HG03108 (cell line): ENCODE measurements at regions not wholly inside any gene's neighbourhood (a gene's known extent, or its start where the extent isn't known, plus 50 kb on each side); places are given as distances from the start of the nearest gene placed in this dataset.
"Not testable (repeated sequence)": the region's sequence is repeated elsewhere in the genome, so short reads cannot be mapped to it uniquely, and the experiment has no call there.

Experiments used
- ATAC-seq: cut with Tn5 transposase; IDR thresholded peaks from one replicate; pipeline ENCODE4 v1.9.1; 2021; ENCODE audit warnings: moderate library complexity; ENCODE audit not compliant: unreplicated experiment

DNA sequence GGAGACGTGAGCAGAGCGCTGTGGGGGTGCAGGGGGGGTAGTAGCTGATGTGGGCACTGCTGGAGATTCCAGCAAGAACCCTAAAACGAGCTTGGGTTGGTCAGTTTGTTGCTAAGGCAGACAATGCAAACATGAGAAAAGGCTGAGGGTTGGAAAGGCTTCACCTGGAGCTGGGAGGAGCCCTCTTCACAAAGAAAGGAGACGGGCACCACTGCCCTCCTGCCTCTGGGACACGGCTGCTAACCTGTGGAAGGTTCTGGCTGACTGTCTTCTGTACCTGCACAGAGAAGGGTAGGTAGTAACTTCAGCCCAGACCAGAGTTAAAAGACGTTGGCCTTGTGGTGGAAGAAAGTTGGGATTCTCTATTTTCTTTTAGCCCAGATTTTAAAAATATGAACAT is 108.7 kb downstream of the SUCLA2 start:
- no peak for ATAC-seq

DNA sequence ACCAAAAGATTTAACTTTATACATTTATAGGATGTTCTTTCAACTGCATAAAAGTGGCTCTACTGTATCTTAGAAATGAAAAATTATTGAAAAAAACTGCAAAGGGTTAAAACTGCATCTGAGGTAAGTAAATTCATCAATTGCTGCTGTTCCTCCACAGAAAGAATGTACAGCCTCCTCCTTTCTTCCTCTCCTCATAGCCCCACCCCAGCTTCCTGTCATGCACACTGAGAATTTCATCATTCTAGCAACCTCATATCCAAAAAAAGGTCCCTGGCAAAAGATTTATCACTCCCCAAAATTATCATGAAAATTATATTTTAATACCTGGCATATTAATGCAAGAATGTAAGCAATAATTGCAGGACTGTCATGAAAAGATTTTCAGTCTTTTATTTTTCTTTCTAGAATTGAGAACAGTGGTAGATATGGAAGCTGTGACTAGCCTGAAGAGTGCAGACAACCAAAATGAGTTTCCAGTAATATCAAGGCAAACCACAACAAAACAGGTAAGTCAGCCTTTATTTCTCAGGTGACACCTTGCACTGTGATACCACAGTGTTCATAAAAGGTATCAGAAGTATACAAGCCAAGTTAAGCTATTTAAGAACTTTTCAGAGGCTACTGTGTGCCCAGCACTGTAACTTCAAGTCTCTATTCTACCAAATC is 110.8 kb downstream of the SUCLA2 start:
- no peak for ATAC-seq

DNA sequence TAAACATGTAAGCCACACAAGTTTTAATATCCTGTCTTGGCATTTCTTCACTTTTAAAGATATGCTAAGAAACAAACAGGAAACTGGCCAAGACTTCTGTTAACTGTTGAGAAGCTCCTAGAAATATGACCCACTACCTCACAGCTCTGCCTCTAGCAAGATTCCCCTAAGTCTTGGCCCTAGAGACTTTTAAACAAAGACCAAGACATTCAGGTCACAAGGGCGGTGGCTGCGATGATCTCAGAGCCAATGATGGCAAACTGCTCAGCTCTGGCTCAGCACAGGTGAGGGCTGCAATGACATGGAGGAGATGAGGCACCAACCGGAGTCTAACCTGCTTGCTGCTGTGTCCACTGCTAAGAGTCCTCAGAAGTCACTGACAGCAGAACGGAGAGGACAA is 114.8 kb downstream of the SUCLA2 start:
- no peak for ATAC-seq

DNA sequence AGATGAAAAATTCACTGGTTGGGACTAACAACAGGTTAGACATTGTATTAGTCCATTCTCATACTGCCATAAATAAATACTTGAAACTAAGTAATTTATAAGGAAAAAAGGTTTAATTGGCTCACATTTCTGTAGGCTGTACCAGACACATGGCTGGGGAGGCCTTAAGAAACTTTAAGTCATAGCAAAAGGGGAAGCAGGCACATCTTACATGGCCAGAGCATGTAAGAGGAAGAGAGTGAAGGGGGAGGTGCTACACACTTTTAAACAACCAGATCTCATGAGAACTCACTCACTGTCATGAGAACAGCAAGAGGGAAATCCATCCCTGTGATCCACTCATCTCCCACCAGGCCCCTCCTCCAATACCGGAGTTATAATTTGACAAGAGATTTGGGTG is 125.9 kb downstream of the SUCLA2 start:
- ATAC-seq, result no peak

DNA sequence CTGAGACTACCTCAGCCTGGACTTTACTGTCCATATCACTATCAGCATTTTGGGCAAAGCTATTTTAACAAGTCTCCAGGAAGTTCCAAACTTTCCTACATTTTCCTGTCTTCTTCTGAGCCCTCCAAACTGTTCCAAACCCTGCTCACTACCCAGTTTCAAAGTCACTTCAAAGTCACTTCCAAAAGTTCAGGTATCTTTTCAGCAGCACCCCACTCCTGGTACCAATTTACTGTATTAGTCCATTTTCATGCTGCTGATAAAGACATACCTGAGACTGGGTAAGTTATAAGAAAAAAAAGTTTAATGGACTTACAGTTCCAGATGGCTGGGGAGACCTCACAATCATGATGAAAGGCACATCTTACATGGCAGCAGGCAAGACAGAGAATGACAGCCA is 127.1 kb downstream of the SUCLA2 start:
- not testable (repeated sequence) for ATAC-seq

- ATAC-seq, result not testable (repeated sequence)
Measured at GRCh38 chr13:47873319-47873718, 127.8 kb downstream of the SUCLA2 start.

DNA sequence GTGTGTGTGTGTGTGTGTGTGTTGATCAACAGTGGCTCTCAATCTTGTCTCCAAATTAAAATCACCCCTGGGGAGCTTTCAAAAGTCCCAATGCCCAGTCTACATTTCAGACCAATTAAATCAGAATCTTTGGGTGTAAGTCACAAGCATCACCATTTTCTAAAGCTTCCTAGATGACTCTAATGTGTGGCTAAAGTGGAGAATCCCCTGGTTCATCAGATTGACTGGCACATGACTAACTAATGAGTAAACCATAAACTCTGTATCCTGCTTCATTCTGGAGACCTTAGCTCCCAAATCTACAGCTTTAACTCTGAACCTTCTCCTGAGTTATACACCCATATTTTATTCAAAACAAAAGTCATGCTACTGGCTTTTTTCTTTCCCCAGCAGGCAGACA is 131.3 kb downstream of the SUCLA2 start:
- ATAC-seq, result no peak

DNA sequence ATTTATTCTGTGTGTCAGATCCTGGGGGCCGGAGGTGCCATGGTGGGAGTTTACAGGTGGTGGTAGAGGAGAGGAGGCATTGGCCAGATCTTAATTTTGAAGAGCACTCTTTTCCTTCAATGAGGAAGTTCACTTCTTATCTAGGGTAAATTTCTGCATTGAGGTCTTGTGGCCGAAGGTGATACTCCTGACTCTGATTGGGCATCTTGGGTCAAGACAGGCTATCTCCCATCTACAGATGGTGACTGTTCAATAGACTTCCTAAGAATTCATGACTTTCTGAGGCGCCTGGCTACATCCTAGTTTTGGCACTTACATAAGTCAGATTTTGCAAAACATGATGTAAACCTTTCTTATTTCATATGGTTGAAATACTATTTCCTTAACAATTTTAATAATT is 135.2 kb downstream of the SUCLA2 start:
- ATAC-seq, result no peak

DNA sequence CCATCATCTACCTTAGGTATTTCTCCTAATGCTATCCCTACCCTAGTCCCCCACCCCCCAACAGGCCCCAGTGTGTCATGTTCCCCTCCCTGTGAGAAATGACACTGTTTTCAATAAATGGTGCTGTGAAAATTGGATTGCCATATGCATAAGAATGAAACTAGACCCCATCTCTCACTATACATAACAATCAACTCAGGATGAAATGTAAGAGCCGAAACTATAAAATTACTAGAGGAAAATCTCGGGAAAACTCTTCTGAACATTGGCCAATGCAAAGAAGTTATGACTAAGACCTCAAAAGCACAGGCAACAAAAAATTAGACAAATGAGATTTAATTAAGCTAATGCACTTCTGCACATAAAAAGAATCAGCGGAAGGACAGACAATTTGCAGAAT is 138.2 kb downstream of the SUCLA2 start:
- ATAC-seq, result no peak

DNA sequence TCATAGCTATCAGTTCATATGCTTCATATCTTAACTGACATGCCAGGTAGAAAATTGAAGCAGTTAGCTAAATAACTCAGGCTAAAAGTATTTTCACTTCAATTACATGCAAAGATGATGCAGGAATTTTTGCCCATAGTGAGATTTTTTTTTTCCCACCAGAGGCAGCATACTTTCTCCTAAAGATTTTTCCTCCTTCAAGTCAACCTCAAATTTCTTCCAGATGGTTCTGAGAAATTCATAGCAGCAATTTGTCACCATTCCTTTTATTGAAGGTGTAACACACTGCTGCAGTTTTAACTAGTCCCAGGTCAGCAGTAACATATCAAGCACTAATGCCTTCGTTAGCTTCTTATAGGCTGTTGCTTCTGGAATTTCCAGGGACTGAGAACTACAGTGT is 141.9 kb downstream of the SUCLA2 start:
- no peak for ATAC-seq

DNA sequence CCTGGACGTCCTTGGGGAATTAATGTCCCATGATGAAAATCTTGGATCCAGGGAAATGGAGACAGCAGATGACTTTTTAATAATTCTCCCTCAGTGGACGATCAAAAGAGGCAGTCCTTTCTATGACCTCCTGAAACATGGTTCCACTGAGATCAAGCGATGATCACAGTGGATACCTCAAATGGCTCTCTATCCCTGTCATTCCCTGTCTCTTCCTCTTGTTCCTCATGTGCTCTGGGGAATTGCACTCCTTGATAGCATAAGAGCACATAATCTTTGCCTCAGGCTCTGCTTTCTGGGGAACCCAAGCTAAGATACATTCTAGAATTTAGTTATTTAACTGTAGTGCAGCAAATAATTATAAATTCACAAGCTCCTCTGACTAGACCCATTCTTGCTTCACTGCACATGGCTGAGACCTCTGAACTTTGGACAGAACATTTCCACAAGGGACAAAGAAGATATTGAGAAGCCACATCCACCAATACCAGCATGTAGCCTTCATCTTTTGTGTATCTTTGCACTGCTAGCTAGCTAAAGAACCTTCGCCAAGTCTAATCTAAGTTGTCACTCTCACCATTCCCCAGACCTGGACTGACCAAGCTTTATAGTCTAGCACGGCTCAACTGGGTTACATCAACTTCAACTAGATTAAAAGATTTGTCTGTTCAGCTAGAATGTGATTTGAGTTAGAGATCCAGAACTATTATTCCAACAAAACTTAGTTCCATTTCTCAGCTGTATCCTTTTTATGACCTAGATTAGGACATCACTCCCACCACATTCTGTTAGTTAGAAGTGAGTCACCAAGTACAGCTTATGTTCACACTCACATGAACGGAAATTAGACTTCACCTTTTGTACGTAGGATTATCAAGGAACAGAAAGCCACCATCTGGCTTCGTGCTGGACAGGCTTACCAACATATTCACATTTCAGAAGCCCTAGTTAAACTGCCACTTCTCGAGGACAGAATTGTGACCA is 142.7 kb downstream of the SUCLA2 start:
- ATAC-seq, result no peak

DNA sequence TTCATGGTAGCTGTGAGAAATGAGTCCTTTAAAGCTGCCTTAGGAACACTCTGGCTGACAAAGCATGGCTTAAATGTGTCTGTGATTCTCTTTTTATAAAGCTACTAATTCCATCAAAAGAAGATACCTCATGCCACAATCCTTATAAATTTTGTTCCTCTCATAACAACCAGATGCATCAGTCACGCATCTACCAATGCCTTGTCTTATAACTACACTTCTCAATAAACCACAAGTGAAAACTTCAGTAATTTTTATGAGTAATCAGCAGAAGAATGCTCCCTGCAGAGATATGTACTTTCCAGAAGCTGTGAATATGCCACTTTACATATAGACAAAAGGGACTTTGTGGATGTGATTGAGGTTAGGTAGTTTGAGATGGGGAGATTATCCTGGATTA is 147.8 kb downstream of the SUCLA2 start:
- no peak for ATAC-seq

GRCh38 chr13:47846886-47847285 is 154.2 kb downstream of the SUCLA2 start:
- ATAC-seq, result no peak

DNA sequence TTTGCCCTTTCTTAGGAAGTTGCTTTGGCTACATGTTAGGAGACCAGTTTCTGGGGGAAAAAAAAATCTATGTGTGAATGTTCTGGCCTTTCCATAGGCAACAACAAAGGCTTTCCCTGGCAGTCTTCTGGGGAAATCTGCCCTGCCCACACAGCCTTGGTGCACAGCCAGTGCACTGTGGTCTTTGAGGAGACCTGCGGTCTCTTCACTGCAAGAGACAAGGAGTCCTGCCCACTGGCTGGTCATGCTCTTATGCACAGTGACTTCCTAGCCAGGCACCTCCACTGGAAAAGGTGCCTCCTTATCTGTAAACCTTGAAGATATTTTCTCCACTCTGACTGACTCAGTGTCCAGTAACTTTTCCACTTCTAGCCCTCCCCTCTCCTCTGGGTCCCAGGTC is 155.1 kb downstream of the SUCLA2 start:
- ATAC-seq, result no peak

- ATAC-seq, result peak; percentile 80
Measured at GRCh38 chr13:47843005-47843404, 158.1 kb downstream of the SUCLA2 start.

DNA sequence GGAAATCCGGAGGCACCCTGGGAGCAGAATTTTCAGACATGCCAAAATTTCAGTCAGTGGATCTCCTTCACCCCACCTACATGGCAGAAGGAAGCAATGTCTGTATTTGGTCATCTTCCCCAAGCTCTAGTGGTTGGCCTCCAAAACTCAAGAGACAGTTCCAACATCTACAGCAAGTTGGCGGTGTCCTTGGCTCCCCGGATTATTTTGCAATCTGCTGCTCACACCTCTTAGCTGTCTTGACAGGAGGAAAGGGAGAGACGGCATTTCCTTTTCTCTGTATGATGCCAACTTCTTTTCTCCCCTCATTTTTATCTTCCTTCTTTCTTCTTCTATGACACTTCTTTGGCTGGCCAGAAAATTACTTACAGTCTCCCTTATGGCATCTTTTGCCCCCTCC is 159.9 kb downstream of the SUCLA2 start:
- no peak for ATAC-seq

DNA sequence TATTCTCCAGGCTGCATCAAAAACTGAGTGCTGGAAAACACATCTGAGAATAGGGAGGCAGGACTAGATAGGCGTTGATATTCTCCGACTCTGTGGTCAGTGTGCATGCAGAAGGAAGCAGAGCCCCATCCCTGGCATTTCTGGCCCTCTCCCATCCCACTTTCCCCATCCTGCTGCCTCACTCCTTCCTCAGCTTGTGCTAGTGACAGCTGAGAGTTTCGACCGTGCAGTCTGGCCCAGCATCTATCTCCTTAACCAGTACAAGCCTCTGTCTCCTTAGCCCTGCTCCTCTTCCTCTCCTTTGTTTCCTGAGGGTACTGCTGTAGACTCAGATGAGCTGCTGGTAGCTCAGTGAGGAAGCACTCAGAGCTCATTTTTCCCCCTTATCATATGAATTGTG is 163.2 kb downstream of the SUCLA2 start:
- ATAC-seq, result no peak

GRCh38 chr13:47837104-47837880 is 163.8 kb downstream of the SUCLA2 start:
- ATAC-seq, result no peak

- ATAC-seq, result no peak
Measured at GRCh38 chr13:47835470-47836228, 165.4 kb downstream of the SUCLA2 start.

GRCh38 chr13:47832458-47832972 is 168.6 kb downstream of the SUCLA2 start:
- ATAC-seq, result no peak

DNA sequence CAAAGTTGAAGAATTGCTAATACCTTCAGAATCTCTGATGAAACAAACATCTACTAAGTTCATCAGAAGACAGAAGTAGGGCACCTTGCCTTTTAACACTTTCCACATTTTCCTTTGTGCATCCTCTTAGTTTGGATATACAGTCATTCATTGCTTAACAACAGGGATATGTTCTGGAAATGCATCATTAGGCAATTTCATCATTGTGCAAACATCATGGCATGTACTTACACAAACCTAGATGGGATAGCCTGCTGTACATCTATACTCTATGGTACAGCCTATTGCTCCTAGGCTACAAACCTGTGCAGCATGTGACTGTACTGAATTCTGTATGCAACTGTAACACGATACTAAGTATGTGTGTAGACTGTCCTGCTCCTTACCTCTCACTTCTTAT is 169.8 kb downstream of the SUCLA2 start:
- no peak for ATAC-seq
